ENCODE measurements at regions not wholly inside any gene's neighbourhood (a gene's known extent, or its start where the extent isn't known, plus 50 kb on each side); places are given as distances from the start of the nearest gene placed in this dataset.

GRCh38 chr12:115259968-115260747 lies 576.2 kb upstream of the TBX3 start:
- Histone ChIP-seq H3K4me1 (ENCODE audit: control insufficient read depth in 1 of 2, insufficient read depth in 1 of 2, low read depth in 1 of 2, low read length in 1 of 2) (no peaks in the 10 kb centered on the region), H3K27me3 (no peaks in the 10 kb centered on the region), H3K9me3 (no peaks in the 10 kb centered on the region), H3K4me3 (ENCODE audit: low read depth in 1 of 2, low read length in 1 of 2) (no peak overlapping the region), H3K36me3 (no peaks in the 10 kb centered on the region), H3K27ac (no peak overlapping the region)
- no peak for TF ChIP-seq CTCF (IDR thresholded peaks at IDR 0.05)

GRCh38 chr12:115257791-115258190 lies 573.8 kb upstream of the TBX3 start:
- Histone ChIP-seq H3K9me3 (no peaks in the 10 kb centered on the region), H3K4me3 (ENCODE audit: low read depth in 1 of 2, low read length in 1 of 2) (no peak overlapping the region), H3K27me3 (no peaks in the 10 kb centered on the region), H3K27ac (no peak overlapping the region), H3K36me3 (no peaks in the 10 kb centered on the region), H3K4me1 (ENCODE audit: control insufficient read depth in 1 of 2, insufficient read depth in 1 of 2, low read depth in 1 of 2, low read length in 1 of 2) (no peaks in the 10 kb centered on the region)
- no peak for TF ChIP-seq CTCF (IDR thresholded peaks at IDR 0.05)

- no peaks in the 10 kb centered on the region for H3K9me3 ChIP-seq
- H3K4me1 ChIP-seq (ENCODE audit: control insufficient read depth in 1 of 2, insufficient read depth in 1 of 2, low read depth in 1 of 2, low read length in 1 of 2), result no peaks in the 10 kb centered on the region
- no peak for TF ChIP-seq CTCF (IDR thresholded peaks at IDR 0.05)
- no peaks in the 10 kb centered on the region for H3K36me3 ChIP-seq
- no peak overlapping the region for H3K27ac ChIP-seq
- H3K4me3 ChIP-seq (ENCODE audit: low read depth in 1 of 2, low read length in 1 of 2), result no peak overlapping the region
- H3K27me3 ChIP-seq, result no peaks in the 10 kb centered on the region
Observed at GRCh38 chr12:115255962-115256361, 572.0 kb upstream of the TBX3 start.

- Histone ChIP-seq H3K27me3 (no peaks in the 10 kb centered on the region), H3K36me3 (no peaks in the 10 kb centered on the region), H3K4me1 (ENCODE audit: control insufficient read depth in 1 of 2, insufficient read depth in 1 of 2, low read depth in 1 of 2, low read length in 1 of 2) (no peaks in the 10 kb centered on the region), H3K4me3 (ENCODE audit: low read depth in 1 of 2, low read length in 1 of 2) (no peak overlapping the region), H3K27ac (no peak overlapping the region), H3K9me3 (no peaks in the 10 kb centered on the region)
- TF ChIP-seq CTCF (IDR thresholded peaks at IDR 0.05), result no peak
Observed at GRCh38 chr12:115255257-115255656, 571.3 kb upstream of the TBX3 start.

- Histone ChIP-seq H3K27me3 (no peaks in the 10 kb centered on the region), H3K27ac (no peak overlapping the region), H3K9me3 (no peaks in the 10 kb centered on the region), H3K4me3 (ENCODE audit: low read depth in 1 of 2, low read length in 1 of 2) (no peak overlapping the region), H3K36me3 (no peaks in the 10 kb centered on the region), H3K4me1 (ENCODE audit: control insufficient read depth in 1 of 2, insufficient read depth in 1 of 2, low read depth in 1 of 2, low read length in 1 of 2) (no peaks in the 10 kb centered on the region)
- no peak for TF ChIP-seq CTCF (IDR thresholded peaks at IDR 0.05)
Observed at GRCh38 chr12:115253049-115253448, 569.1 kb upstream of the TBX3 start.
